Fibroblast of lung (primary cell): ENCODE measurements at regions not wholly inside any gene's neighbourhood (a gene's known extent, or its start where the extent isn't known, plus 50 kb on each side); places are given as distances from the start of the nearest gene placed in this dataset.

Experiments used
- DNase-seq, 2 donors: peaks; one replicate each; pipeline versions ENCODE4 v3.0.0 to v3.0.0-alpha.2; 2010; ENCODE audit warnings: low read depth in 2 of 2
- H2AFZ ChIP-seq: 2 replicates; pipeline ENCODE4 v1.5.1; 2012; ENCODE audit warnings: low read length, control low read depth, inconsistent platforms
- H3K27ac ChIP-seq: 2 replicates; pipeline ENCODE4 v1.5.1; 2011; ENCODE audit warnings: low read length, control low read depth; ENCODE audit not compliant: insufficient read depth
- H3K27me3 ChIP-seq: 2 replicates; pipeline ENCODE4 v1.5.1; 2011; ENCODE audit warnings: mild to moderate bottlenecking, low read length; ENCODE audit not compliant: control insufficient read depth, insufficient read depth
- H3K36me3 ChIP-seq: 2 replicates; pipeline ENCODE4 v1.5.1; 2011; ENCODE audit warnings: low read length; ENCODE audit not compliant: control insufficient read depth, insufficient read depth
- H3K4me1 ChIP-seq: 2 replicates; pipeline ENCODE4 v1.5.1; 2011; ENCODE audit warnings: low read length; ENCODE audit not compliant: control insufficient read depth, insufficient read depth; ENCODE audit errors: extremely low read depth
- H3K4me2 ChIP-seq: 2 replicates; pipeline ENCODE4 v1.5.1; 2011; ENCODE audit warnings: low read length, control low read depth; ENCODE audit not compliant: insufficient read depth; ENCODE audit errors: extremely low read depth
- H3K4me3 ChIP-seq, 4 experiments: fragments of 200-600 bp in 1 of 4; sonication (generic) in 1 of 4; replicated peaks in 1 of 4; 2 replicates each; pipeline ENCODE4 v1.5.1; 2011 to 2016; ENCODE audit warnings: low read length in 4 of 4, low read depth in 3 of 4, mild to moderate bottlenecking in 3 of 4, control low read depth in 2 of 4, inconsistent platforms in 1 of 4, mixed read lengths in 1 of 4; ENCODE audit not compliant: insufficient read depth in 1 of 4; ENCODE audit errors: control extremely low read depth in 1 of 4
- H3K79me2 ChIP-seq: 2 replicates; pipeline ENCODE4 v1.5.1; 2012; ENCODE audit warnings: mild to moderate bottlenecking, low read length, inconsistent platforms; ENCODE audit not compliant: control insufficient read depth, insufficient read depth
- H3K9ac ChIP-seq: 2 replicates; pipeline ENCODE4 v1.5.1; 2011; ENCODE audit warnings: mild to moderate bottlenecking, low read length, control low read depth; ENCODE audit not compliant: insufficient read depth
- H3K9me3 ChIP-seq: 2 replicates; pipeline ENCODE4 v1.5.1; 2012; ENCODE audit warnings: low read depth, low read length; ENCODE audit not compliant: control insufficient read depth, insufficient read depth
- H4K20me1 ChIP-seq: 2 replicates; pipeline ENCODE4 v1.5.1; 2011; ENCODE audit warnings: low read length; ENCODE audit not compliant: control insufficient read depth, insufficient read depth; ENCODE audit errors: extremely low read depth
- EZH2 ChIP-seq: IDR thresholded peaks from 2 replicates; pipeline ENCODE4 v1.5.1; 2012; ENCODE audit warnings: low read length, control low read depth, mild to moderate bottlenecking; ENCODE audit errors: missing control alignments
- TF ChIP-seq, protein P1 (sequence below), 2 donors: IDR thresholded peaks in 1 of 2; conservative IDR thresholded peaks in 1 of 2; 1 replicate in 1 of 2; 2 replicates in 1 of 2; pipeline ENCODE4 v1.5.1; 2011 to 2012; ENCODE audit warnings: low read length in 2 of 2, control low read depth in 1 of 2, inconsistent platforms in 1 of 2, low read depth in 1 of 2, mild to moderate bottlenecking in 1 of 2

DNA sequence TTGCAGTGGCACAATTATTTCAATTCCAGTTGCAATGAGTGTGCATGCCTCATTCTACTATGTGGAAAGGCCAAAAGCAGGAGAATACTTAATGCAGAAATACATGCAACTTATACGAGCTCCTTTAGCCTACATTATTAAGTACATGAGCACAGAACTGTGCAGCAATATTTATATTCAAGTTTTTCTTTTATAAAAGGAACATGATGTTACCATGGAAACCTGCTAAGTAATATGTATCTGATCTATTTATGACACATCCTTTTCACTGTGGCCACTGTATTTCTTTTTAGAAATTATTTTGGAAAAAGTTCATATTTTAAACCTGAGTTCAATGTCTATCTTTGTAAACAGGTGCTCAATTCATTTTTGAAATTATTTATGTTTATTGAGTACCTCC lies 88.9 kb downstream of the ELAPOR2 start:
- H3K4me3 ChIP-seq = no peak overlapping the region
- no peaks in the 10 kb centered on the region for H3K9me3 ChIP-seq
- H4K20me1 ChIP-seq = no peaks in the 10 kb centered on the region
- H2AFZ ChIP-seq = no peak overlapping the region
- no peaks in the 10 kb centered on the region for H3K27me3 ChIP-seq
- H3K79me2 ChIP-seq = no peaks in the 10 kb centered on the region
- no peaks in the 10 kb centered on the region for H3K4me1 ChIP-seq
- H3K4me2 ChIP-seq = no peak overlapping the region
- no peak overlapping the region for H3K27ac ChIP-seq
- no peak for TF ChIP-seq EZH2
- TF ChIP-seq, protein P1, sequence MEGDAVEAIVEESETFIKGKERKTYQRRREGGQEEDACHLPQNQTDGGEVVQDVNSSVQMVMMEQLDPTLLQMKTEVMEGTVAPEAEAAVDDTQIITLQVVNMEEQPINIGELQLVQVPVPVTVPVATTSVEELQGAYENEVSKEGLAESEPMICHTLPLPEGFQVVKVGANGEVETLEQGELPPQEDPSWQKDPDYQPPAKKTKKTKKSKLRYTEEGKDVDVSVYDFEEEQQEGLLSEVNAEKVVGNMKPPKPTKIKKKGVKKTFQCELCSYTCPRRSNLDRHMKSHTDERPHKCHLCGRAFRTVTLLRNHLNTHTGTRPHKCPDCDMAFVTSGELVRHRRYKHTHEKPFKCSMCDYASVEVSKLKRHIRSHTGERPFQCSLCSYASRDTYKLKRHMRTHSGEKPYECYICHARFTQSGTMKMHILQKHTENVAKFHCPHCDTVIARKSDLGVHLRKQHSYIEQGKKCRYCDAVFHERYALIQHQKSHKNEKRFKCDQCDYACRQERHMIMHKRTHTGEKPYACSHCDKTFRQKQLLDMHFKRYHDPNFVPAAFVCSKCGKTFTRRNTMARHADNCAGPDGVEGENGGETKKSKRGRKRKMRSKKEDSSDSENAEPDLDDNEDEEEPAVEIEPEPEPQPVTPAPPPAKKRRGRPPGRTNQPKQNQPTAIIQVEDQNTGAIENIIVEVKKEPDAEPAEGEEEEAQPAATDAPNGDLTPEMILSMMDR (conservative IDR thresholded peaks at IDR 0.05 in 1 of 2, IDR thresholded peaks at IDR 0.05 in 1 of 2; ENCODE audit: low read depth in 1 of 2, low read length in 2 of 2) = no peak
- no peaks in the 10 kb centered on the region for H3K36me3 ChIP-seq
- H3K9ac ChIP-seq = no peak overlapping the region
- no peak for DNase-seq

- no peak overlapping the region for H3K4me2 ChIP-seq
- H3K79me2 ChIP-seq = no peaks in the 10 kb centered on the region
- no peaks in the 10 kb centered on the region for H3K4me1 ChIP-seq
- DNase-seq = no peak
- no peaks in the 10 kb centered on the region for H3K36me3 ChIP-seq
- no peak overlapping the region for H3K4me3 ChIP-seq
- H3K27ac ChIP-seq = no peak overlapping the region
- no peak overlapping the region for H3K9ac ChIP-seq
- H2AFZ ChIP-seq = no peak overlapping the region
- H3K27me3 ChIP-seq = no peaks in the 10 kb centered on the region
- no peaks in the 10 kb centered on the region for H3K9me3 ChIP-seq
- no peaks in the 10 kb centered on the region for H4K20me1 ChIP-seq
- no peak for TF ChIP-seq EZH2
- TF ChIP-seq, protein P1 (conservative IDR thresholded peaks at IDR 0.05 in 1 of 2, IDR thresholded peaks at IDR 0.05 in 1 of 2; ENCODE audit: low read depth in 1 of 2, low read length in 2 of 2) = no peak
Measured at GRCh38 chr7:86969865-86970264, 89.6 kb downstream of the ELAPOR2 start.

DNA sequence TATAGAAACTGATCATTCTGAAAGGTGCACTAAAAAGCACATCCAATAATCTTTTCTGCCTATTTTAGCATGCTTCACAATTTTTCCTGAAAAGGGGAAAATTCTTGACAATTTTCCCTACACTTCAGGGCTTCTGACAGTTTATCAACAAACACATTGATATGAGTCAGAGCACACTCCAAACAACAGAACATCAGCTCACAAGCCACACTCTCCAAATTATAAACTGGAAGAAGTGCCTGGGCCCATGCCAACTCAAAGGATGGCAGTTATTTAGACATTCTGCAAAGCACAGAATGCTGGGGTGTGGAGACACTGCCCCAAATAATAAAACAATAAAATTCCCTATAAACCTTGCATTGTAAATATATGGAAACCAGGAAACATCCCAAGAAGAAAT lies 90.8 kb downstream of the ELAPOR2 start:
- Histone ChIP-seq H3K36me3 (no peaks in the 10 kb centered on the region), H3K27me3 (no peaks in the 10 kb centered on the region), H4K20me1 (no peaks in the 10 kb centered on the region), H3K4me3 (no peak overlapping the region), H3K9ac (no peak overlapping the region), H3K9me3 (no peaks in the 10 kb centered on the region), H2AFZ (no peak overlapping the region), H3K79me2 (no peaks in the 10 kb centered on the region), H3K4me2 (no peak overlapping the region), H3K27ac (no peak overlapping the region), H3K4me1 (no peaks in the 10 kb centered on the region)
- DNase-seq = peak in 1 of 2 donors; percentile 64
- no peak for TF ChIP-seq EZH2
- TF ChIP-seq, protein P1 (conservative IDR thresholded peaks at IDR 0.05 in 1 of 2, IDR thresholded peaks at IDR 0.05 in 1 of 2; ENCODE audit: low read depth in 1 of 2, low read length in 2 of 2) = no peak
